ENCODE measurements at regions not wholly inside any gene's neighbourhood (a gene's known extent, or its start where the extent isn't known, plus 50 kb on each side); places are given as distances from the start of the nearest gene placed in this dataset.
"Not testable (repeated sequence)": the region's sequence is repeated elsewhere in the genome, so short reads cannot be mapped to it uniquely, and the experiment has no call there.

DNA sequence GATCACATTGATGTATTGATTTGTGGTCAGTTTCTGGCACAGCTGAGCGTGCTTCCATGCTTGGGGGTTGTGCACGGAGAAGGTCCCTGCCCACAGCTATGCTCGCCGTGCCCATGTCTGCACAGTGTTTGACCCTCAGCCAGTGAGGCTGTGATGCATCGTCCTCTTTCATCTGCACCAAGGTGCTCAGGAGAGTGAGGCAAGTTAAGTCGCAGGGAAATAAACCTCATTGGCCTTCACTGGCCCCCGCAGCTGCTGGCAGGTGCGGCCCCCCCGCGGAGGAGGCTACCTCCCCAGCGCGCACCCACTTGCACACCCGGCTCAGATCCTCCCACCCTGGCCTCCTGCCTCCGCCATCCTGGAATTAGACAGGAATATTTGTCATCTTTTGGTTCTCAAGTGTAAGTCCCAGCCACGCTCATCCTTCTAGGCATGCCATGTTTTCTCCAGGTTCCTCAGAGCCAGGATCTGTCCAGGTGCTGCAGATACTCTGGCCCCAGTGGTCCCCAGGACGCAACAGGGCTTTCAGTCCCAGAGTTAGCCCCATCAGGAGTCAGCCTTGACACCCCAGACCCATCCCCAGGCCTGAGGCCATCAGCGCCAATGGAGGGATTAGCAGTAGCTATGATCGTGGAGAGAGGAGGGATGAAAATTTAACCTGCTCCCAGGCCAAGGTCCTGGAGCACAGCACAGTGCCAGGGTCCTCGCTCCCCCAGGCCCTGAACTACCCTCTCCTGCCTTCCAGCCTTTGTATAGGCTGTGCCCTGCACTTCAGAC lies 93.7 kb downstream of the OAT start:
- intact Hi-C loops (cut with micrococcal nuclease): no loop called here

DNA sequence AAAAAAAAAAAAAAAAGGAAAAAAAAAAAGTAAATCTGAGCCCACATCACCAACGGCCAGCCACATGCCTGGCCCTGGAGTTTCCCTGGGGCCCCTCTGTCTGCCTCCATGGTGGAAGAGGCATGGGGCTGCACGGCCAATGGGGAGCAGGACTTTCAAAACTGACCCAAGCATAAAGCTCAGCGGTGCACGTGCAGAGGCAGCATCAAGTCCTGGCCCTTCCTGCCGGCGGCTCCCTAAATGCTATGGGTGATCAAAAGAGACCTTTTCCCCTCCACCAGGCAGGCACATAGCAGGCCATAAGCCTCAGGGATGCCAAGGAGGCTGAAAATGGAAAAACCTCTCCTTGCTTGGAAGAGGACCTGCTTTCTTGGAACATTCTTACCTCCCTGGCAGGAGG lies 94.3 kb downstream of the OAT start:
- intact Hi-C loops (cut with micrococcal nuclease): no loop called here

DNA sequence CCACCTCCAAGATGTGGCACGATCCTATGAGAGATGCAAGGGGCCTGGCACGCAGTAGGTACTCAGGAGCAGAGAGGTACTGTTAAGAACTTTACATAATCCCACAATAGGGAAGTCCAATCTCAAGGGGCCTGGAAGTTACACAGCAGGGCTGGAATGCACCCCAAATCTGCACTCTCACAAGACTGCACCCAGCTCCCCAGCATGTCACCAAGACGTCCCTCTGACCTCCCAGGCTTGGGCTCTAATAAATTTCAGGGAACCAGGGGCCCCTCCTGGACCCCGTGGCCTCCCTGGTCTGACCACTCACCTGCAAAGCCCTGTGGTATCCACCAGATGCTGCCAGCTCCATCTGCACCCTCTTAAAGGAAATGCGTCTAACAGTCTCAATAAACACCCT lies 94.9 kb downstream of the OAT start:
- intact Hi-C loops (cut with micrococcal nuclease): no loop called here

- intact Hi-C loops (cut with micrococcal nuclease): no loop called here
These were observed 95.5 kb downstream of the OAT start for GRCh38 chr10:124323111-124323725.

GRCh38 chr10:124322191-124322980 lies 96.3 kb downstream of the OAT start:
- intact Hi-C loops (cut with micrococcal nuclease): no loop called here

DNA sequence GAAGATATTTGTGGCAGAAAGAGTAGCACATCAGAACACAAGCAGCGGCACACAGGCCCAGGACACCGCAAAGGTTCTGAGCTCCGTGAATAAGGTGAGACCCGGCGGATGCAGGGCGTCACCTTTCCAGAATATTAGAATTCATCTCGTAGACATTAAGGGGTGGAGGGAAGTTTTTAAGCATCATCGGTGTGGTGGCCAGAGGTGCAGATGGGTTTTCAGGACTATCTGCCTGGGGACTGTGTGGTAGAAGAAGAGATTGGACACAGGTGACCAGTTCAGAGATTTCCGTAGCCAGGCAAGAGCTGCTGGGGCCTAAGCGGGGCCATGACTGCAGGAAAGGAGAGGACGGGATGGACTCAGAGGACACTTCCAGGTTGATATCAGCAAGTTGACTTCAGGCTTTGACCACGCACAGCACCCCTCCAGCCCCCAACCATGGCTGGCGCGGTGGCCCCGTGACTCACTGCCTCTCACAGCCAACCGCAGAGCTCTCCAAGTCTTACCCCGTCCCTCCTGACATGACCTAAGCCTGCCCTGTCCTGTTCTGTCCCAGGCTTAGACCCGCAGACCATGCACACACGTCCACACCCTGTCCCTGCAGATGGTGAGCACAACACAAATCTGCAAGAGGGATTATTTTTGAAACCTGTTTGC lies 97.2 kb downstream of the OAT start:
- intact Hi-C loops (cut with micrococcal nuclease): no loop called here

- intact Hi-C loops (cut with micrococcal nuclease): no loop called here
These were observed 97.8 kb downstream of the OAT start for GRCh38 chr10:124320778-124321432.

GRCh38 chr10:124319926-124320391 lies 98.8 kb downstream of the OAT start:
- intact Hi-C loops (cut with micrococcal nuclease): no loop called here

- intact Hi-C loops (cut with micrococcal nuclease): not testable (repeated sequence)
These were observed 99.2 kb downstream of the OAT start for GRCh38 chr10:124319520-124319919.

GRCh38 chr10:124318811-124319210 lies 99.9 kb downstream of the OAT start:
- intact Hi-C loops (cut with micrococcal nuclease): no loop called here

GRCh38 chr10:124318076-124318475 lies 100.6 kb downstream of the OAT start:
- intact Hi-C loops (cut with micrococcal nuclease): no loop called here

GRCh38 chr10:124316326-124316725 lies 102.4 kb downstream of the OAT start:
- intact Hi-C loops (cut with micrococcal nuclease): no loop called here

DNA sequence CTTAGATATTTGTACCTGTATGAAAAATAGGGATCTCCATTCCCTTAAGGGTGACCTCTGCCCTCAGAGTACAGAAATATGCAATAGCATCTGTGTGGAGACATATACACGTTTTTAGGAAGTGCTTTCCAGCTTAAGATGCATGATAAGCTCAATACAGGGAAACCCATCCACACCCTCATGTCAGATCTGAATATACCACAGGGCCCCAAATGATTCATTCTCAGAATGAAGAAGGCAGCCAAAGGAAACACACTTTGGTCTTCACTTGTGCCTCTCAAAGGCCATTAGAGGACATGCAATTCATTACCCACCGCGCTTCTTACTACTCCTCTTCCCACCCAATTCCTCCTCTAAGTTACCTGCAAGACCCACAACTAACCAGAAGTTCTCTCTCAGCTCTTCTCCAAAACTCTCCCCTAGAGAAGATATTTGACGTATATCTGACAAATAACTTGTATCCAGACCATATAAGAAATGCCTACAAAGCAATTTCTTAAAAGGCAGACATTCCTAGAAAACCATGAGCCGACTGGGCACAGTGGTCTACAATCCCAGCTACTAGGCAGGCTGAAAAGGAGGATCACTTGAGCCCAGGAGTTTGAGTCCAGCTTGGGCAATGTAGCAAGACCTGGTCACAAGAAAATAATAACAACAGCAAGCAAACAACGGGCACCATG lies 103.0 kb downstream of the OAT start:
- intact Hi-C loops (cut with micrococcal nuclease): no loop called here

GRCh38 chr10:124313374-124313773 lies 105.3 kb downstream of the OAT start:
- intact Hi-C loops (cut with micrococcal nuclease): no loop called here

DNA sequence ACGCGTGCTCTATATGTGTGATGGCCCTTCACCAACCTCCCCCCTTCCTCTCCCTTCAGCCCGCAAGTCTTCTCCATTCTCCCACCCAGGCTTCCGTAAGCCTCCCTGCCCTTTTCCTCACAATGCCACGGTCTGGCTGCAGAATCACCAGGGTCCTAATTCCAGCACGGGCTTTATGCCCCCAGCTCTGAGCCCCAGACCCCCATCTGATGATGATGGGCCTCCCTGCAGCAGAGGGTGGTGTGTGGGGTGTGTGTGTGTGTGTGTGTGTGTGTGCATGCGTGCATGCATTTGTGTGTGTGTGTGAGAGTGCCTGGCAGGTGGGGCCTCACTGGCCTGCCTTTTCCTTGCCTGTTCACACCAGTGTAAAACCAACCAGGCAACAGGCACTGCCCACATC lies 109.9 kb downstream of the OAT start:
- intact Hi-C loops (cut with micrococcal nuclease): no loop called here

GRCh38 chr10:124308056-124308645 lies 110.6 kb downstream of the OAT start:
- intact Hi-C loops (cut with micrococcal nuclease): no loop called here

- intact Hi-C loops (cut with micrococcal nuclease): no loop called here
These were observed 111.1 kb downstream of the OAT start for GRCh38 chr10:124307591-124307990.

- intact Hi-C loops (cut with micrococcal nuclease): no loop called here
These were observed 111.8 kb downstream of the OAT start for GRCh38 chr10:124306922-124307371.

DNA sequence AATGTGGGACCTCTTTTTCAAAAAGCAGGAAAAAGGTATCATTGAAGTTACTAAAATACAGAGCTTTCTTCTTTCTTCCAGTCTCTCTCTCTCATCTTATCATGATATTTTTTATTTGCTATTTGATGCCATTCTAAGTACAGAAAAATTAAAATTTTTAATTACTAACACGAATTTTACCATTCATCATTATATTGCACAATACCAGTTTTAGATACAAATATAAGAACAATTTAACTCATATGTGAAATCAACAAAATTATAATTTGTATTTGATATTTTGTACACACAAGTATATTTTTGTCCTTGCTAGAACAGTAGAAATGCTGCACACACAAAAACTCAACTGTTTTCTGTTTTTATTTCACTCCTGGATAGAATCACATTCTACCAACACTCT lies 112.2 kb downstream of the OAT start:
- intact Hi-C loops (cut with micrococcal nuclease): no loop called here

- intact Hi-C loops (cut with micrococcal nuclease): no loop called here
These were observed 112.7 kb downstream of the OAT start for GRCh38 chr10:124305984-124306383.

Data from T-helper 1 cell treated with Interleukin-12 subunit alpha and Interleukin-12 subunit beta and Interleukin-4 antibody, amounts not matched to agents 30 ng/mL and 1 ng/mL, for 36 hours (primary cell).